GM19468 (cell line): ENCODE measurements at regions not wholly inside any gene's neighbourhood (a gene's known extent, or its start where the extent isn't known, plus 50 kb on each side); places are given as distances from the start of the nearest gene placed in this dataset.

Source experiments
- ATAC-seq: cut with Tn5 transposase; IDR thresholded peaks from one replicate; pipeline ENCODE4 v1.9.1; 2021; ENCODE audit warnings: mild to moderate bottlenecking, moderate library complexity, moderate number of reproducible peaks; ENCODE audit not compliant: unreplicated experiment; ENCODE audit errors: extremely low read depth

DNA sequence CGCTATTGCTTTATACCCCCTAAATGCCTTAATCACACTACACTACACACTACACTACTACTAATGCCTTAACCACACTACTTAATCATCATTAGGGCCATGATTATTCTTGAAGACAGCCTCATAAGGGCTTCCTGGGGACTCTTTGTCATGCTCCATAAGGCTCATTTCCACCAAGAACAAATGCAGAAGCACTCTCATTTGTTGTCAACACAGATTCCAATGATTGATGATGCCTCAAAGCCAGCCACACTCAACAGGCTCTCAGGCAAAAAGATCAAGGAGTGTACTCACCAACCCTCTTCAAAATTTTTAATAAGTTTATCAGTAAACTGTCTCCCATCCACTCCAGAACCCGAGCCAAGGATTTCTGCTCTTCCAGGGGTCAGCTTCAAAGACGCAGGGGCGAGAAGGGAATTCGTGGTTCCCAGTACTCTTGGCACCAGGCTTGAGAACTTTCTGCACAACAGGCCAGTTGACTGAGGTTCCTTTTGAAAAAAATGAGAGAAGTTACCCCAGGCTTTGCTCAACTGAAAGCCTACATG, 204.7 kb upstream of the GUCY1A2 start:
- ATAC-seq, result no peak

DNA sequence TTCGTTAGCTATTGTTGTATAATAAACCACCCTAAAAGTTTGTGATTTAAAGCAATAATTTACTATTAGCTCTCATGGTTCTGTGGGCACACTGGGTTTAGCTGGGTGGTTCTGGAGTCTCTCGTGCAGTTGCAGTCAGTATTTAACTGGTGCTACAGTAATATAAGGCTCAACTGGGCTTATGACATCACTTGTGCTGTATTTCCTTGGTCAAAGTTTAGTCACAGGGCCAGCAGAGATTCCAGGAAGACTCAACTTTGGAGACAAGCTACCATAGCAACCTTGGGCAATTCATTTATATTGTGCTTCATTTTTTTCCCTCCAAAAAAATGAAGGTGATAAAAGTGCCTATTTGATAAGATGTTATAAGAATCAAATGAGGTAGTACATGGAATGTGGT, 204.2 kb upstream of the GUCY1A2 start:
- no peak for ATAC-seq

DNA sequence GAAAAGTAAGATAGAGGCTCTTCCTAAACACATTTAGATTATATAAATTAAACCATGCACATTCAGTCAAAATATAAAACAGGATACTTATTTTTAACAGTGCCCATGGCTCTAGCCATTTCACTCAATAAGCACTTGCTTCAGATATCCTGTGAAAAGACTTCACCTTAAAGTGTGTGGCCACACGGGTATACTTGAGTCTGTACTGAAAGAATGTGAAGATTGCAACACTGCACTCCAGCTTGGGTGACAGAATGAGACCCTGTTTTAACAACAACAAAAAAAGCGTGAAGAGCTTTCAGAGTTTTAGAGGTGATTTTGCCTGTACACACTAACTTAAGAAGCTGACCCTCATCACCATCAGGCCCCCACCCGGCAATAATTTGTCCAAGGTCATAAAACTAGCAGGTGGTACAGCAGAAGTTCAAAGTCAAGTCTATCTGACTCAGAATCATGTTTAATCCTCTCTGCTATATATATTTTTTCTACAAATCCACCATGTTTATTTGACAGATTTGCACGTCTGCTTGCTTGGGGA, 203.5 kb upstream of the GUCY1A2 start:
- ATAC-seq, result no peak

DNA sequence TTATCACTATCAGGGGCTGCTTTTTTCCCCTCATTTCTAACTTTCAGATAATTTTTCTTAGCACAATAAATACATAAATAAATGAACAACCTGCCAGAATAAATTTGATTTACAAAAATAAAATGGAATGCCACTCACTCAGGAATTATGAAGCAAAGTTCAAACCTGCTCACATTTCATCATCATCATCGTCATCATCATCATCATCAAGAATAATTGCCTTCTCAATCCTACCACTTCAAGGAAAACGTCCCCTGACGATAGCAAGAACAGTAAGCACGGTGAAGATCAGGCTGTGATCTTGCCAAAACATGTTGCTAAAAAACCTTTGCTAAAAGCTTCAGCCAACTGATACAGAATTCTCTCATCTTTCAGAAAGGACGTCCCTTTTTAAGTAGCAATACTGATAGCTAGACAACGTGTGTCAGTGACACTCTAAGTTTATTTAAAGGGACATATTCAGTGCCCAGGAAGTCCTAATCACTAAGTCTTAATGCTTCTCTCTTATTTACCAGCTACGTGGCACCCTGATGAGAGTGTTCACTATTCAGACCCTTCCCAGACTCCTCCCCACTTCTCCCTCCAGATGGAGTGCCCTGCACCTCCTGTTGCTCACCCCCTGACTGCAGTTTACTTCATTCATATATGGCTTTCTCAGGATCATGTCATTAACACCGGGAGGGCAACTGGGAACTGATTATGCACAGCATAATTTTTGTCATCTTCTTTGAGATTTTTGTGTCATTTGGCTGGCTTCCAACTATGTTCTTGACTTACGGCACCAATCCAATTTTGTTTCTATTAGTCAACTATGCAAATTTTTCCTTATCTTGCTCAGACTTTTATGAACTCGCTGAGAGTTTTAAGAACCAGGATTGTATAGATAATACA, 200.1 kb upstream of the GUCY1A2 start:
- ATAC-seq, result no peak

DNA sequence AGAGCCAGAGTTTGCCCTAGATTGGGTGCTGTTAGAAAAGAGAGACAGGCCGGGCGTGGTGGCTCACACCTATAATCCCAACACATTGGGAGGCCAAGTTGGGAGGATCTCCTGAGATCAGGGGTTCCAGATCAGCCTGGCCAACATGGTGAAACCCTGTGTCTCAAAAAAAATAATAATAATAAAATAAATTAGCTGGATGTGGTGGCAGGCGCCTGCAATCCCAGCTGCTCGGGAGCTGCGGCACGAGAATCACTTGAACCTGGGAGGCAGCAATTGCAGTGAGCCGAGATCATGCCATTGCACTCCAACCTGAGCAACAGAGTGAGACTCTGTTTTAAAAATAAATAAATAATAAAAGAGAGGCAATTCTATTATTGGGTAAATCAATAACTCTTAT, 199.2 kb upstream of the GUCY1A2 start:
- ATAC-seq, result no peak

DNA sequence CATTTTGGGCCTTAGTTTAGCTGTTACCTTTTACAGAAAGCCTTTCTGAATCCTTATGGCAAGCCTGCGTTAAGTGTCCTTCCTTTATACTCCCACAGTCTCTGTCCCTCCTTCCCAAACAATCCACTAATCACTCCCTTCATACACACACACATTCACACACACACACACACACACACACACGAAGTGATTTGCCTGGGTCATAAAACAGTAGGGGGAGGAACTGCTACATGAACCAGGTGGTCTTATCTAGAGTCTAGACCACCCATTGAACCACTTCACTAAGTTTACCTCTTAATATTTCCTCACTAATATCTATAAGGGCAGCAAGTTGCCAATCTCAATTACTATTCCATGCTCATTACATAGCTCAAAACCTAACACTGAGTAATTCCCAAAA, 196.7 kb upstream of the GUCY1A2 start:
- no peak for ATAC-seq

DNA sequence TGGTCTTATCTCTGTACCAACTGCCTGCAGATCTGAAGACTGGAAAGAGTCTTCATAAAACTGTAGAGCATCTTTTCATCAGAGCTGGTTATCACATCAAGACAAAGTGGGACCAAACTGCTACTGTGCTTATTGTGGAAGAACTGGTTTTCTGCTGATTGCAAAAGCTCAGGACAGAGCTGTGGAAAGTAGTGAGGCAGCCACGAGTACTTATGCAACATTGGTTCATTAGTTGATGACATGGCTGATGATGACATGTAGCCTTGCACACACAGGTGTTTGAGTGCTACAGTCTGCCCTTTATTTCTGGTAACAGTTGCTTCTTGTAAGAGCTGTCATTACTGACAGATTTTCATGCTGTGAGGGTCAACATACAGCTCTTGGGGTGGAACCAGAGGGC, 185.4 kb upstream of the GUCY1A2 start:
- ATAC-seq, result no peak

DNA sequence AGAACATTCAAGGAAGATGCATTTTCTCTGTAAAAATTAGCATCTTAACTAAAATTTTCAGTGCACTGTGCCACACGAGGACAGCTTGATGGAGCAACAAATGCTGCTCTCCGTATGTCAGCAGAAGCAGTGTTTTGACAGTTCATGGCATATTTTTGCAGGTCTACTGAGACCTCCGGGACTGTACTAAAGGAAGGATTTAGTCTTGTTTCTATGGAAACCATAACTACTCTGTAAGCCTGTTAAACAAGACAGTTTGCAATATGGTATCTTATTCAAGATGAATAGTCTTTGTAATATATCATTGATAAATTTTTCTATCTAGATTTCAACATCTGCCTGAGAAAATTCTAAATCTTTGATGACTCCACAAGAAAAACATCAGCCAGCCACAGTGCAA, 184.0 kb upstream of the GUCY1A2 start:
- ATAC-seq, result no peak

DNA sequence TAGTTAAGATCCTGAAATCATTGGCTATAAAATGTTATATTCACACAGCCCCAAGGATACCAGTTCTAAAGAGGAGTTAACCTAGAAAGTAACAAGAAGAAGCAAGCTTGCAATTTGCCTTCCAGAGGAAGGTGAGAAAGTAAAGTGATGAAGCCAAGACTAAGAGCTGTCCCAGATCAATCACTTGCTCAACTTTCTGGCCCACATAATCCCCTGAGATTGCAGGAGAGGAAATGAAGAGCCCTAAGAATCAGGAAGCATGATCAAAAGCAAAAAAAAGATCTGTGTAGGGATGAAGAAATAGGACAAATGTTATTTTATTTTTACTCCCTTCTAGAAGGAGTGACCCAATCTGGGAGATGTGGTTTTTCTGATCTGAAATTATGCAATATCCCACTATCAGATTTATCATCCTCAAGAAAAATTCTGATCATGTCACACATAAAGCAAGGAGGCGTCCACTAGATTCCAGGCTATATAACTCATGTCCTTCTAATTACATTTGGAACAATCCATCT, 180.3 kb upstream of the GUCY1A2 start:
- no peak for ATAC-seq

DNA sequence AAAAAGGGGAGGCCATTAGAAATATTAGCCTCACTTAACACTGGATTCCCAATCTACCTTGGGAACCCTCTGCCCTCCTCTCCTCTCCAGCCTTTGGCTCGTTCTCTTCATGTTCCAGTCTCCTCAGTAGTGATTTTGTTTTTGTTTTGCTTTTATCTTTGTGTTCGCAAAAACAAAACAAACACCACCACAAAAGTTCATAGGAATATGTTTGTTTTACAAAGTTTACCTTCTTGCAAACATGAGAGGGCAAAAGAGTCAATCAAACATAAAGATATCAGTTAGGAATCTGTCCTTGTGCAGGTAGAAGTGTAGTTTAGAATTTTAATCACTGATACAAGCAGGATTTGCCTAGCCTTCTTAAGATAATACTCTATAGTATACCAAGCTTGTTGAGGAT, 179.7 kb upstream of the GUCY1A2 start:
- ATAC-seq, result no peak

DNA sequence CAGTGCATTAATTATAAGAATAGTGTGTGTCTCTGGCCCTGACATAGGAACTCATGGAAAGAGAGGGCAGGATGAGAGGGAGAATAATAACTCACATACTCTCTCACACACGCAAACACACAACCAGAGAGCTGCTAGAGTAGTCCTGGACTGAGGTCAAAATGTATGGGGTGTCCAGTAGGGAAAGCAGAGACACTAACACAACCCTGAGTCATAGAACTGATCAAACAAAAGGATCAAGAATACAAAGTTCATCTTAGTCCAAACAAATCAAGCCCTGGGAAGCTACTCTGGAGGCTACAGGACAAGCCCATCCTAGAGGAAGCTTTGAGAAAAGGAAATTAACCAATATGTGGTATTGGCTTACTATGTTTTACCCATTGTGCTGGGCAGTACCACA, 178.5 kb upstream of the GUCY1A2 start:
- no peak for ATAC-seq

DNA sequence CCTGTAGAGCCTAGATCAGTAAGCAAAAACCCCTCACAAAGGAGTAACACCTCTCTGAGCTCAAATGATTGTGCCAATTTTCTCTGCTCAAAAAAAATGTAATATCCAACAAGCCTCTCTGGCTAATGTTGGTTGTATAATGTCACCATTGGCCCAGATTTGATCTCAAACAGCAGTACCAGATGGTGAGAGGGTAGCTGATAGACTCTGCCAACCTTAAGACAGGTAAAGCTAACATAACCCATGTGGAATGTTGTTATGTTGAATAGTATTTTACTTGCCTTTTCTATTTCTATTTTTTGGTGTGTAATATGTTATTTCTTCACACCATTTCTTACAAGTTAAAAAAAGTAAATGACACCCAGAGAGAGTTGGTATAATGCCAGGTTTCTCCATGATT, 166.7 kb upstream of the GUCY1A2 start:
- ATAC-seq, result no peak

DNA sequence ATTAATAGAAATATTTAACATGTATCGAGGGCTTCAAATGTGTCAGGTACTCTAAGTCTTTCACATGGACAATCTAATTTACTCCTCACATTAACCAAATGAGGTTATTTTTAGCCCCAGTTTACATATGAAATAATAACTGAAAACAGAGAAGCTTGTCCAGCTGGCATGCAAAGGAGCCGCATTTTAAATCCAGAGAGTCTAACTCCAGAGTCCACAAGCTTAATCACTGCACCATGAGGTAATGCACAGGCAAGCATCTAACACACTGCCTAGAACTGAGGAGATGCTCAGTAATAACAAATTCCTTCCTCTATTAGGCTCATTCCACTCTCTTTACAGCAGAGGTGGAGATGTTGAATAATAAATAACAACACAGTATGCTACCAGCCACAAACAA, 165.7 kb upstream of the GUCY1A2 start:
- no peak for ATAC-seq

DNA sequence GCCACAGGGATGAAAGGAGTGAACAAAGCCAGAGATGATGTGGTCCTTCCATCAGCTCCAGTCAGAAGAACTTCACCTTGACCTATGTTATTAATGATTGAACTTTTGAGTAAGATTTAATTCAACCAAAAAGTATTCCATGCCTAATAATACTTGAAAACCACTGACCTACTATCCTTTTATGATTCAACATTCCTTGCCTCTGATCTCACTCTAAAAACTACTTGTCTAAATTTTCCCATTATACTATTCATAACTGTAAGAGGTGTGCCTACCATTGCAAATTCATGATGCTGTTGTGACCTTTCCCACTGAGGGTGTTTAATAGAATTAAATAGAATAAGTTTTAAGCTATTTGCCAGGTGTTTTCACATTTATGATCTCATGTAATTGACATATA, 164.7 kb upstream of the GUCY1A2 start:
- no peak for ATAC-seq

DNA sequence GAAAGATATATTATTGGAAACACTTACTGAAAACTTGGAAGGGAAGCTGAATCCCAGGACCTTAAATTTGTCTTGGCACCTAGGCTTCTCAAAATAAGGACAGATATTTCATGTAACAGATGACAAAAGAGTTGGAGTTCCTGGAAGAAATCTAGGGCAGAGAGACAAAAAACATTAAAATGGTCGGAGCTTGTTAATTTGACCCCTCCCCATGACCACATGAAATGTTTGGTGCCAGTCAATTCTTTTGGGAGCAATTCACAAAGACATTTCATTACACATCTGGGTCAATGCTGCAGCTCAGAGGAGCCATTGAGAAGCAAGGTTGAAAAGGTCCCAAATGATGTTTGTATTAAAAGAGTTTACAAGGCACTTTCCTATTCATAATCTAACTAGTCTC, 162.0 kb upstream of the GUCY1A2 start:
- no peak for ATAC-seq

DNA sequence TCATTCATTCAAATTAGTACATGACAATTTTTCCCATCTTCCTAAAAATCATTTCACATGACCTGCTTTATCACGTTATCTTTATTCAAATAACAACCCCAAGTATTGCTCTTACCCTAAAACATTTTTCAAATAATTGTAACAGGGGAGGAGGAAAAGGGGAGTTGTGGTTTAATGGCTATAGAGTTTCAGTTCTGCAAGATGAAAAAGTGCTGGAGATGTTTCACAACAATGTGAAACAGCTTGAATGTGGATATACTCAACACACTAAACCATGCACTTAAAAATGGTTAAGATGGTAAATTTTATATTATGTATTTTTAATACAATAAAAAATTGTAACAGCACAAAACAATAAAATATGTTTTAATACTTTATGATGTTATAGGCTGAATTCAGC, 161.6 kb upstream of the GUCY1A2 start:
- no peak for ATAC-seq

DNA sequence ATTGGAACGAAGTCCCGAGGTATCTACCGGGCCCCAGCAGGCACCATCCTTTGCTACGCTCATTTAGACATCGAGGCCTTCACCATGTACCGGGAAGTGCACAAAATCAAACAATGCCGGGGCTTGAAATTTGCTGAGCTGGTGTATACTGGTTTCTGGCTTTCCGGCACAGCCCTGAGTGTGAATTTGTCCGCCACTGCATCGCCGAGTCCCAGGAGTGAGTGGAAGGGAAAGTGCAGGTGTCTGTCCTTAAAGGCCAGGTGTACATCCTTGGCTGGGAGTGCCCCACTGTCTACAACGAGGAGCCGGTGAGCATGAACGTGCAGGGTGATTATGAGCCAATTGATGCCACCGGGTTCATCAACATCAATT, 158.8 kb upstream of the GUCY1A2 start:
- no peak for ATAC-seq

DNA sequence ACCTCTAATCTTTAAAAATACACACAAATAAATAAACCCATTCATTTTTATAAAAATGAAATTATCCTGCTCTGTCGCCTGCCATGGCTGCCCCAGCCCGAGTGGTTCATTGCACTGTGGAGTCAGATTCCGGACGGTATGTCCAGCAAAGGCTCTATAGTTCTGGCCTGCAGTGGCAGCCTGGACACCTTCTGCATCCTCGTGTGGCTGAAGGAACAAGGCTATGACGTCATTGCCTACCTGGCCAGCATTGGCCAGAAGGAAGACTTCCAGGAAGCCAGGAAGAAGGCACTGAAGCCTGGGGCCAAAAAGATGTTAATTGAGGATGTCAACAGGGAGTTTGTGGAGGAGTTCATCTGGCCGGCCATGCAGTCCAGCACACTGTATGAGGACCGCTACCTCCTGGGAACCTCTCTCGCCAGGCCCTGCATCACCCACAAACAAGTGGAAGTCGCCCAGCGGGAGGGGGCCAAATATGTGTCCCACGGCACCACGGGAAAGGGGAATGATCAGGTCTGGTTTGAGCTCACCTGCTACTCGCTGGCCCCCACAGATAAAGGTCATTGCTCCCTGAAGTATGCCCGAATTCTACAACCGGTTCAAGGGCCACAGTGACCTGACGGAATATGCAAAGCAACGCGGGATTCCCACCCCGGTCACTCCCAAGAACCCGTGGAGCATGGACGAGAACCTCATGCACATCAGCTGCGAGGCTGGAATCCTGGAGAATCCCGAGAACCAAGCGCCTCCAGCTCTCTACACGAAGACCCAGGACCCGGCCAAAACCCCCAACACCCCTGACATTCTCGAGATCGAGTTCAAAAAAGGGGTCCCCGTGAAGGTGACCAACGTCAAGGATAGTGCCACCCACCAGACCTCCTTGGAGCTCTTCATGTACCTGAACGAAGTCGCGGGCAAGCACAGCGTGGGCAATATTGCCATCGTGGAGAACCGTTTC, 158.2 kb upstream of the GUCY1A2 start:
- no peak for ATAC-seq

DNA sequence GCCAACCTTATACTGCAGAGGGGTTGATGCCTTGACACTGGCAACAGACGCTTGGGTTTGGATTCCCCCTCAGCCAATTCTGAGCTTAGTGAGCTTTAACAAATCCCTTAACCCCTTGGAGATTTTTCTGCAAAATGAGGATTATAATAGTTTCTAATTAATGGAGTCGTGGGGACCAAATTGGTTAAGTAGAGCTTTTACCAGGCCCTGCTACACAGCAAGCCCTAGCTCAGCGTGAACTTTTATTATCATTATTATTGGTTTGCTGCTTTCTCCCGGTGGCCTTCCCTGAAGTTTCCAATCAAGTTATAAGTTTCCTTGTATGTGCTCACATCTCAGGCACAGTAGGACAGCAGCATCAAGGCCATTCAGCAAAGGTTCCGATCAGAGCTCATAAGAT, 156.6 kb upstream of the GUCY1A2 start:
- no peak for ATAC-seq

DNA sequence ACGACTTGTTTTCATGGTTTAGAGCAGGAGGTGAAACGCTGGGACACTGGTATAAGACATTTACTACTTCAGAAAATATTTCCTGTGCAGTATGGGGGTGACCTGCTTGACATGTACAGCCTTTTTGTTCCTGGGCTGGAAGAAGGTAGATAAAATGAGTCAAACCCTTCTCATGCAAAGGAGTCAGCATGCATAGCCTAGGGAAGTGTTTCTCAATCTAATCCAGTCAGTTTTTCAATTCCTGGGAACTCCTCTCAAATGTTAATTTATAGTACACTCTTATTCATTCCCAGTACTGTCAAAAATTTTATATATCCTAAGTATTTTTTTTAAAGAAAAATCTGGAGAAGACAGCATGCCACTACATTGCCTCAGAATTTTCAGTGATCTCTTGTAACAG, 154.7 kb upstream of the GUCY1A2 start:
- ATAC-seq, result no peak

DNA sequence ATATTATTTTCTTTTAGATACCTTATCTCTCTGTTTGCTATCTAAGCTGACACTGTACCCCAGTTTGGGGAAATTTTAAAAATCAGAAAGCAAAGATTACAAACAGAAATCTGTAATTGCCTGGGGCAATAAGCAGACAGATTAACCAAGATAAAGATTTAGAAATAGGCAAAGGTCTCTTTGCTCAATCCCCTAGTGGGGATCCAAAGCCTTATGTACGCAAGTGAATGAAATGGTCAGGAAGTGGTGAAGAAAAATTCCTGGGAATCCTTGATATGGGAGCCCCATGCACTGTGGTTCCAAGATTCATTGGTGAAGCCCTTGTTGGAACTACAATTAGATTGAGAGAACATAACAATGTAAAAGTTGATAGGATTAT, 139.5 kb upstream of the GUCY1A2 start:
- ATAC-seq, result no peak
